PC-9 (cell line): ENCODE measurements at regions not wholly inside any gene's neighbourhood (a gene's known extent, or its start where the extent isn't known, plus 50 kb on each side); places are given as distances from the start of the nearest gene placed in this dataset.

Experiments
- CTCF ChIP-seq: fragments of 200-600 bp; sonication (generic); conservative IDR thresholded peaks from 2 replicates; pipeline ENCODE4 v1.6.1; 2017; ENCODE audit warnings: mixed run types, antibody characterized with exemption, mild to moderate bottlenecking, moderate library complexity
- EZH2 ChIP-seq: fragments of 200-600 bp; sonication (generic); IDR thresholded peaks from 2 replicates; pipeline ENCODE4 v1.8.0; 2017; ENCODE audit warnings: antibody characterized with exemption, low read depth

GRCh38 chr2:70011335-70011734, 49.9 kb upstream of the ASPRV1 start:
- TF ChIP-seq EZH2 (no peak), CTCF (no peak)
